Tibial nerve (tissue), 3 donors: ENCODE measurements at regions not wholly inside any gene's neighbourhood (a gene's known extent, or its start where the extent isn't known, plus 50 kb on each side); places are given as distances from the start of the nearest gene placed in this dataset.

Source experiments
- CTCF ChIP-seq, 5 experiments: fragments of 200-600 bp in 3 of 5; fragments of 450-650 bp in 2 of 5; sonication (generic) in 3 of 5; IDR thresholded peaks; one replicate each; pipeline ENCODE4 v1.5.1; 2016 to 2019; ENCODE audit warnings: antibody characterized with exemption in 5 of 5, mild to moderate bottlenecking in 3 of 5, moderate library complexity in 2 of 5
- POLR2A ChIP-seq, 2 donors: fragments of 450-650 bp; IDR thresholded peaks; one replicate each; pipeline ENCODE4 v1.6.1; 2017; ENCODE audit warnings: antibody characterized with exemption in 2 of 2, mild to moderate bottlenecking in 2 of 2, moderate library complexity in 2 of 2

- TF ChIP-seq CTCF (IDR thresholded peaks at IDR 0.05) (no peak), POLR2A (IDR thresholded peaks at IDR 0.05) (no peak)
Measured at GRCh38 chr13:22644941-22645340, 535.8 kb upstream of the SGCG start.
